GM12878 (cell line): ENCODE measurements at regions not wholly inside any gene's neighbourhood (a gene's known extent, or its start where the extent isn't known, plus 50 kb on each side); places are given as distances from the start of the nearest gene placed in this dataset.

Experiments
- ATAC-seq: fragments of 200-7000 bp; cut with Tn5 transposase; 3 replicates; pipeline ENCODE4 v1.9.1; 2020; ENCODE audit warnings: mild to moderate bottlenecking, moderate library complexity
- BruUV-seq: library from RNA; stranded (reverse); fragments of 400-500 nt; replicated peaks from 2 replicates; lab custom pipeline; 2021; lab: Mats Ljungman, UMichigan
- CTCF ChIA-PET: fragments of 300-600 bp; sonication (Branson Sonifier 250); formaldehyde crosslinking; extraction: SDS; loops from one replicate; lab custom pipeline; 2021; ENCODE audit warnings: inconsistent platforms; lab: Yijun Ruan, JAX
- POLR2A ChIA-PET: fragments of 350-600 bp; formaldehyde crosslinking; extraction: SDS; loops from one replicate; lab custom pipeline; 2021; ENCODE audit warnings: inconsistent platforms; lab: Charles Lee
- RAD21 ChIA-PET: fragments of 300-600 bp; sonication (Branson Sonifier 250); formaldehyde crosslinking; loops from one replicate; lab custom pipeline; 2023; ENCODE audit warnings: antibody characterized with exemption; ENCODE audit not compliant: unreplicated experiment; lab: Charles Lee
- SMC1A ChIA-PET: fragments of 300-600 bp; sonication (Branson Sonifier 250); formaldehyde crosslinking; loops from one replicate; lab custom pipeline; 2023; ENCODE audit not compliant: unreplicated experiment, uncharacterized antibody; lab: Charles Lee
- DNase-seq: peaks from one replicate; pipeline ENCODE4 v3.0.0-alpha.2; 2011; ENCODE audit warnings: low read depth, low spot score
- FAIRE-seq: peaks from 3 replicates; lab custom pipeline; 2011; peaks lifted over from hg19 to GRCh38; lab: Jason Lieb, UNC
- H2AFZ ChIP-seq: 2 replicates; pipeline ENCODE4 v1.6.0; 2011; ENCODE audit warnings: low read depth, low read length, control low read depth; ENCODE audit not compliant: control insufficient read depth
- H3K27ac ChIP-seq: 2 replicates; pipeline ENCODE4 v1.5.1; 2011; ENCODE audit warnings: control low read depth; ENCODE audit not compliant: control insufficient read depth, insufficient read depth
- H3K27me3 ChIP-seq, 2 experiments: replicated peaks in 1 of 2; 2 replicates each; pipeline versions ENCODE4 v1.6.0 to v1.6.1; 2011; ENCODE audit warnings: low read length in 1 of 2; ENCODE audit not compliant: control insufficient read depth in 2 of 2, insufficient read depth in 2 of 2
- H3K36me3 ChIP-seq, 2 experiments: 2 replicates each; pipeline ENCODE4 v1.5.1; 2011; ENCODE audit warnings: low read length in 1 of 2; ENCODE audit not compliant: control insufficient read depth in 2 of 2, insufficient read depth in 2 of 2
- H3K4me1 ChIP-seq: 2 replicates; pipeline ENCODE4 v1.6.1; 2011; ENCODE audit warnings: mild to moderate bottlenecking, low read length, moderate library complexity, mixed read lengths; ENCODE audit not compliant: control insufficient read depth, insufficient read depth
- H3K4me2 ChIP-seq: 2 replicates; pipeline ENCODE4 v1.6.0; 2011; ENCODE audit warnings: control low read depth; ENCODE audit not compliant: control insufficient read depth, insufficient read depth
- H3K4me3 ChIP-seq: fragments of 200-600 bp; sonication (generic); 2 replicates; pipeline ENCODE4 v1.5.1; 2016
- H3K79me2 ChIP-seq: 2 replicates; pipeline ENCODE4 v1.6.0; 2011; ENCODE audit warnings: low read length; ENCODE audit not compliant: control insufficient read depth, insufficient read depth
- H3K9ac ChIP-seq: 2 replicates; pipeline ENCODE4 v1.8.0; 2011; ENCODE audit warnings: low read length, control low read depth, mixed read lengths; ENCODE audit not compliant: control insufficient read depth, insufficient read depth
- H3K9me3 ChIP-seq: replicated peaks from 3 replicates; pipeline ENCODE4 v1.5.1; 2011; ENCODE audit warnings: mild to moderate bottlenecking, low read length; ENCODE audit not compliant: control insufficient read depth, insufficient read depth
- H4K20me1 ChIP-seq: 2 replicates; pipeline ENCODE4 v1.6.0; 2011; ENCODE audit not compliant: control insufficient read depth, insufficient read depth
- ATF7 ChIP-seq: fragments of 450-650 bp; IDR thresholded peaks from 2 replicates; pipeline ENCODE4 v1.6.1; 2016; ENCODE audit warnings: low read depth, mild to moderate bottlenecking
- ESRRA ChIP-seq: IDR thresholded peaks from 2 replicates; pipeline ENCODE4 v1.6.1; 2012; ENCODE audit warnings: mild to moderate bottlenecking, low read length, improper control_type of control experiment
- FOXM1 ChIP-seq: IDR thresholded peaks from 2 replicates; pipeline ENCODE4 v1.6.1; 2012; ENCODE audit warnings: low read depth, mild to moderate bottlenecking, inconsistent platforms, low read length, moderate library complexity
- HCFC1 ChIP-seq: fragments of 150-350 bp; IDR thresholded peaks from 2 replicates; pipeline ENCODE4 v1.6.1; 2014; ENCODE audit warnings: low read length
- IKZF1 ChIP-seq: fragments of 450-650 bp; conservative IDR thresholded peaks from 2 replicates; pipeline ENCODE4 v1.6.1; 2017; ENCODE audit warnings: antibody characterized with exemption, mild to moderate bottlenecking
- NBN ChIP-seq: fragments of 450-650 bp; IDR thresholded peaks from 2 replicates; pipeline ENCODE4 v1.6.1; 2016
- NFIC ChIP-seq: IDR thresholded peaks from 2 replicates; pipeline ENCODE4 v1.6.1; 2012; ENCODE audit warnings: low read depth, mild to moderate bottlenecking, inconsistent platforms, low read length, moderate library complexity
- NR2C2 ChIP-seq: IDR thresholded peaks from 2 replicates; pipeline ENCODE4 v1.6.1; 2011; ENCODE audit warnings: borderline replicate concordance, low read depth; ENCODE audit not compliant: control insufficient read depth, insufficient read length
- POU2F2 ChIP-seq: IDR thresholded peaks from 3 replicates; pipeline ENCODE4 v1.6.1; 2011; ENCODE audit warnings: low read depth, mild to moderate bottlenecking, low read length, borderline replicate concordance
- RB1 ChIP-seq: fragments of 450-650 bp; formaldehyde crosslinking; IDR thresholded peaks from 2 replicates; pipeline ENCODE4 v1.6.1; 2017; ENCODE audit warnings: mild to moderate bottlenecking, borderline replicate concordance
- TCF3 ChIP-seq: IDR thresholded peaks from 2 replicates; pipeline ENCODE4 v1.6.1; 2012; ENCODE audit warnings: low read depth, mild to moderate bottlenecking, low read length, borderline replicate concordance; ENCODE audit not compliant: insufficient read depth
- YBX1 ChIP-seq: fragments of 450-650 bp; IDR thresholded peaks from 2 replicates; pipeline ENCODE4 v1.6.1; 2016; ENCODE audit warnings: antibody characterized with exemption
- ZBTB4 ChIP-seq: fragments of 450-650 bp; formaldehyde crosslinking; IDR thresholded peaks from 2 replicates; pipeline ENCODE4 v1.4.0; 2022; ENCODE audit warnings: mild to moderate bottlenecking, moderate library complexity
- ZNF207 ChIP-seq: fragments of 450-650 bp; IDR thresholded peaks from 2 replicates; pipeline ENCODE4 v1.6.1; 2014; ENCODE audit warnings: antibody characterized with exemption, mild to moderate bottlenecking, borderline replicate concordance
- ZNF217 ChIP-seq: fragments of 450-650 bp; IDR thresholded peaks from 2 replicates; pipeline ENCODE4 v1.6.1; 2017; ENCODE audit warnings: antibody characterized with exemption, mild to moderate bottlenecking
- ZNF384 ChIP-seq: IDR thresholded peaks from 2 replicates; pipeline ENCODE4 v1.6.1; 2012; ENCODE audit warnings: low read depth, mild to moderate bottlenecking, low read length, improper control_type of control experiment, borderline replicate concordance
- WGBS: methylation state at CpG from one replicate; pipeline ENCODE4 v1.1.6; 2016; ENCODE audit warnings: low lambda C conversion rate; ENCODE audit not compliant: insufficient replicate concordance, insufficient coverage; ENCODE audit errors: missing lambda C conversion rate; 5-methylcytosine and 5-hydroxymethylcytosine counted together
- in situ Hi-C: fragments of 300-500 bp; cut with MboI; formaldehyde crosslinking; loops from 9 replicates; pipeline ENCODE4 v1.14.3; 2018; ENCODE audit warnings: mixed read lengths
- intact Hi-C: fragments of 100-400 bp; cut with micrococcal nuclease; formaldehyde crosslinking; loops from one replicate; pipeline ENCODE4 v1.14.2; 2022; ENCODE audit not compliant: unreplicated experiment

- POLR2A ChIA-PET, result no interaction called here
- no peak overlapping the region for H3K4me3 ChIP-seq
- intact Hi-C loops, result no loop called here
- no peak overlapping the region for H3K4me2 ChIP-seq
- no peaks in the 10 kb centered on the region for H4K20me1 ChIP-seq
- no peak for ATAC-seq
- no TSS peak for BruUV-seq
- RAD21 ChIA-PET, result no interaction called here
- CTCF ChIA-PET, result no interaction called here
- H3K9me3 ChIP-seq, result no peaks in the 10 kb centered on the region
- DNase-seq, result no peak
- H3K36me3 ChIP-seq, result no peaks in the 10 kb centered on the region
- in situ Hi-C loops, result no loop called here
- SMC1A ChIA-PET, result no interaction called here
- H3K4me1 ChIP-seq, result no peaks in the 10 kb centered on the region
- no peak overlapping the region for H2AFZ ChIP-seq
- no peak overlapping the region for H3K27ac ChIP-seq
- no peaks in the 10 kb centered on the region for H3K79me2 ChIP-seq
- FAIRE-seq, result no peak
- TF ChIP-seq ZNF384, result no peak
- no peak for TF ChIP-seq ZNF217
- TF ChIP-seq TCF3, result no peak
- no peak for TF ChIP-seq IKZF1
- no peak for TF ChIP-seq NFIC
- TF ChIP-seq FOXM1, result no peak
- no peak for TF ChIP-seq NBN
- no peak for TF ChIP-seq ZNF207
- TF ChIP-seq RB1, result no peak
- TF ChIP-seq HCFC1, result no peak
- no peak for TF ChIP-seq NR2C2
- no peak for TF ChIP-seq POU2F2
- H3K27me3 ChIP-seq, result no peaks in the 10 kb centered on the region
- H3K9ac ChIP-seq, result no peak overlapping the region
Observed at GRCh38 chr6:120511712-120512111, 822.6 kb downstream of the TBC1D32 start.

DNA sequence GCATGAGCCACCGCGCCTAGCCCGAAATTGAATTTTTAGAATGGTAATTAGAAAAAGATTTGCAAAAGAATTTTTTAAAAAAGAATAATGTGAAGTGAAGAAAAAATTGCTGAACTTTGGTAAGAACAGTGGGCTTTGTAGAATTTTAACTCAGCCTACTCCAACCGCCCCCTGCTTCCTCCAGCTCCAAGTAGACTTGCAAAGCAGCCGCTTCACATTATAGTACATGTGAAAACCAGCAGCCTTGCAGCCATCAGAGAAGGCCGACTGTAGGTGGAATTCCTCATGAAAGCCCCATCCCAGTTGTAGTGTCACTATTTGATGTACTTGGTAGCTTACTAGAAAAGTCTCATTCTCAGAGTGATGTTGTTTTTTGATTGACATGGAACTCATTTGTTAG, 835.6 kb downstream of the TBC1D32 start:
- Histone ChIP-seq H3K36me3 (no peaks in the 10 kb centered on the region), H3K27ac (no peak overlapping the region), H3K79me2 (no peaks in the 10 kb centered on the region), H3K4me1 (no peaks in the 10 kb centered on the region), H3K9ac (no peak overlapping the region), H4K20me1 (no peaks in the 10 kb centered on the region), H3K4me2 (no peak overlapping the region), H2AFZ (no peak overlapping the region), H3K9me3 (no peaks in the 10 kb centered on the region), H3K4me3 (no peak overlapping the region), H3K27me3 (no peaks in the 10 kb centered on the region)
- in situ Hi-C loops (no loop called here), intact Hi-C loops (no loop called here)
- ChIA-PET SMC1A (no interaction called here), POLR2A (no interaction called here), RAD21 (no interaction called here), CTCF (no interaction called here)
- FAIRE-seq, result no peak
- WGBS, result 42% methylated on average over 6 of the region's 6 CpGs
- no TSS peak for BruUV-seq
- DNase-seq, result no peak
- TF ChIP-seq YBX1 (no peak), ATF7 (no peak), ZBTB4 (CRISPR knock-in tag) (no peak), ESRRA (no peak)
- ATAC-seq, result no peak
